Erythroblast (primary cell): ENCODE measurements at regions not wholly inside any gene's neighbourhood (a gene's known extent, or its start where the extent isn't known, plus 50 kb on each side); places are given as distances from the start of the nearest gene placed in this dataset.

Source experiments
- GATA1 ChIP-seq: IDR thresholded peaks from 2 replicates; pipeline ENCODE4 v1.6.1; 2011; ENCODE audit warnings: low read depth, mild to moderate bottlenecking, control low read depth, low read length, moderate library complexity
- POLR2A ChIP-seq: IDR thresholded peaks from 2 replicates; pipeline ENCODE4 v1.6.1; 2011; ENCODE audit warnings: mild to moderate bottlenecking, low read length

DNA sequence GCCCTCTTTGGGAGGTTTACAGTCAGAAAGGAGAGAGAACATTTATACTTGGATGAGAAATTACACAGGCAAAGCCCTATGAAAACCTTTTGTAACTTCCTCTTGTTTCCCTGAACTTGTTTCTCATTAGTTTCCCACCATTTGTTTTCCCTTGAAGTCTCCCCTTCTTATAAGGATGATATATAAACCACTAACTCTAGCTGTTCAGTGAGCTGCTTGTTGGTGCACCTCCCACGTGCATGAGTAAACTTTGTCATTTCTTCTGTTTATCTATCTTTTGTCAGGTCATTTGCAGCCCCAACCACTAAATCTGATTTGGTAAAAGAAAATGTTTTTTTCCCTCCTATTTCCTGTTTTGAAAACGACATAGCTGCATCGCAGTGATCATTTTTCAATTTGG is 919.9 kb downstream of the SLITRK1 start:
- TF ChIP-seq POLR2A (no peak), GATA1 (no peak)
